Middle frontal gyrus (tissue), 1 donor: ENCODE measurements at regions not wholly inside any gene's neighbourhood (a gene's known extent, or its start where the extent isn't known, plus 50 kb on each side); places are given as distances from the start of the nearest gene placed in this dataset.
"Not testable (repeated sequence)": the region's sequence is repeated elsewhere in the genome, so short reads cannot be mapped to it uniquely, and the experiment has no call there.

Experiments used
- DNase-seq: peaks from one replicate; pipeline ENCODE4 v3.0.0-alpha.2; 2015; ENCODE audit warnings: low spot score; ENCODE audit errors: extremely low spot score

- DNase-seq, result no peak
Measured at GRCh38 chr4:25981749-25982148, 67.7 kb downstream of the SMIM20 start.

GRCh38 chr4:25982962-25983361 is 68.9 kb downstream of the SMIM20 start:
- no peak for DNase-seq

GRCh38 chr4:25984266-25984665 is 70.2 kb downstream of the SMIM20 start:
- no peak for DNase-seq

GRCh38 chr4:25984796-25985195 is 70.8 kb downstream of the SMIM20 start:
- DNase-seq, result no peak

- DNase-seq, result no peak
Measured at GRCh38 chr4:25986807-25987206, 72.8 kb downstream of the SMIM20 start.

GRCh38 chr4:25991340-25991739 is 77.3 kb downstream of the SMIM20 start:
- DNase-seq, result no peak

GRCh38 chr4:25993395-25994185 is 79.6 kb downstream of the SMIM20 start:
- DNase-seq, result no peak

GRCh38 chr4:25994577-25994976 is 80.6 kb downstream of the SMIM20 start:
- not testable (repeated sequence) for DNase-seq

GRCh38 chr4:26000274-26000950 is 86.4 kb downstream of the SMIM20 start:
- no peak for DNase-seq

GRCh38 chr4:26001413-26001812 is 87.4 kb downstream of the SMIM20 start:
- DNase-seq, result no peak

GRCh38 chr4:26001816-26002215 is 87.8 kb downstream of the SMIM20 start:
- DNase-seq, result no peak

- no peak for DNase-seq
Measured at GRCh38 chr4:26003056-26003455, 89.0 kb downstream of the SMIM20 start.

- DNase-seq, result no peak
Measured at GRCh38 chr4:26004290-26004689, 90.3 kb downstream of the SMIM20 start.

- no peak for DNase-seq
Measured at GRCh38 chr4:26005764-26006163, 91.7 kb downstream of the SMIM20 start.

GRCh38 chr4:26008737-26009136 is 94.7 kb downstream of the SMIM20 start:
- DNase-seq, result no peak

GRCh38 chr4:26009502-26009901 is 95.5 kb downstream of the SMIM20 start:
- no peak for DNase-seq

- no peak for DNase-seq
Measured at GRCh38 chr4:26010304-26010703, 96.3 kb downstream of the SMIM20 start.

GRCh38 chr4:26013629-26014028 is 99.6 kb downstream of the SMIM20 start:
- no peak for DNase-seq

- no peak for DNase-seq
Measured at GRCh38 chr4:26015133-26015651, 101.2 kb downstream of the SMIM20 start.

- no peak for DNase-seq
Measured at GRCh38 chr4:26015906-26016305, 101.9 kb downstream of the SMIM20 start.

GRCh38 chr4:26017531-26017930 is 103.5 kb downstream of the SMIM20 start:
- DNase-seq, result no peak

- not testable (repeated sequence) for DNase-seq
Measured at GRCh38 chr4:26017961-26018700, 104.1 kb downstream of the SMIM20 start.
